Left ventricle myocardium inferior (tissue), 1 donor: ENCODE measurements at regions not wholly inside any gene's neighbourhood (a gene's known extent, or its start where the extent isn't known, plus 50 kb on each side); places are given as distances from the start of the nearest gene placed in this dataset.

Experiments
- DNase-seq: peaks from one replicate; pipeline ENCODE4 v3.0.0-alpha.2; 2020
- H3K27ac ChIP-seq: fragments of 200-600 bp; replicated peaks from 2 replicates; pipeline ENCODE4 v1.8.0; 2021
- H3K27me3 ChIP-seq: fragments of 200-600 bp; 2 replicates; pipeline ENCODE4 v1.8.0; 2021; ENCODE audit warnings: low read depth
- H3K36me3 ChIP-seq: fragments of 200-600 bp; 2 replicates; pipeline ENCODE4 v1.8.0; 2021
- H3K4me1 ChIP-seq: fragments of 200-600 bp; 2 replicates; pipeline ENCODE4 v1.8.0; 2021
- H3K4me3 ChIP-seq: fragments of 200-600 bp; 2 replicates; pipeline ENCODE4 v1.8.0; 2021; ENCODE audit warnings: mild to moderate bottlenecking, moderate library complexity
- H3K9me3 ChIP-seq: fragments of 200-600 bp; replicated peaks from 2 replicates; pipeline ENCODE4 v1.8.0; 2021
- CTCF ChIP-seq: fragments of 200-600 bp; IDR thresholded peaks from 2 replicates; pipeline ENCODE4 v1.8.0; 2021; ENCODE audit warnings: antibody characterized with exemption, mild to moderate bottlenecking, borderline replicate concordance
- intact Hi-C: fragments of 100-400 bp; cut with micrococcal nuclease; formaldehyde crosslinking; loops from one replicate; pipeline ENCODE4 v1.11.0; 2022
- donor health status: DM: no; HTN: yes; CAD: no; lungs with severe emphysema.

- Histone ChIP-seq H3K4me3 (no peak overlapping the region), H3K27ac (no peak overlapping the region), H3K36me3 (no peaks in the 10 kb centered on the region), H3K4me1 (peaks cover 7% of the 10 kb centered on the region), H3K27me3 (no peaks in the 10 kb centered on the region), H3K9me3 (peaks cover 10% of the 10 kb centered on the region)
- DNase-seq, result no peak
- intact Hi-C loops, result no loop called here
- TF ChIP-seq CTCF, result no peak
Measured at GRCh38 chr9:4921449-4921848, 63.6 kb upstream of the JAK2 start.

- DNase-seq, result no peak
- intact Hi-C loops, result no loop called here
- peaks cover 14% of the 10 kb centered on the region for H3K4me1 ChIP-seq
- no peak overlapping the region for H3K4me3 ChIP-seq
- peaks cover 10% of the 10 kb centered on the region for H3K9me3 ChIP-seq
- H3K36me3 ChIP-seq, result no peaks in the 10 kb centered on the region
- H3K27me3 ChIP-seq, result no peaks in the 10 kb centered on the region
- no peak overlapping the region for H3K27ac ChIP-seq
- no peak for TF ChIP-seq CTCF
Measured at GRCh38 chr9:4922101-4922500, 63.0 kb upstream of the JAK2 start.

GRCh38 chr9:4922730-4923129 is 62.3 kb upstream of the JAK2 start:
- TF ChIP-seq CTCF, result no peak
- no peaks in the 10 kb centered on the region for H3K36me3 ChIP-seq

GRCh38 chr9:4923141-4923540 is 61.9 kb upstream of the JAK2 start:
- Histone ChIP-seq H3K27me3 (no peaks in the 10 kb centered on the region), H3K4me3 (no peak overlapping the region), H3K4me1 (peaks cover 16% of the 10 kb centered on the region), H3K9me3 (peaks cover 10% of the 10 kb centered on the region), H3K36me3 (no peaks in the 10 kb centered on the region), H3K27ac (no peak overlapping the region)
- intact Hi-C loops, result no loop called here
- no peak for DNase-seq
- TF ChIP-seq CTCF, result no peak

More at GRCh38 chr9:4922730-4923129, 62.3 kb upstream of the JAK2 start:
- intact Hi-C loops, result no loop called here
- Histone ChIP-seq H3K27ac (no peak overlapping the region), H3K27me3 (no peaks in the 10 kb centered on the region), H3K9me3 (peaks cover 10% of the 10 kb centered on the region), H3K4me1 (peaks cover 16% of the 10 kb centered on the region), H3K4me3 (no peak overlapping the region)
- DNase-seq, result no peak

- peak; percentile 40 for TF ChIP-seq CTCF
- intact Hi-C loops, result no loop called here
- DNase-seq, result no peak
- no peak overlapping the region for H3K4me3 ChIP-seq
- H3K4me1 ChIP-seq, result peaks cover 16% of the 10 kb centered on the region
- H3K27ac ChIP-seq, result no peak overlapping the region
- H3K27me3 ChIP-seq, result no peaks in the 10 kb centered on the region
- no peaks in the 10 kb centered on the region for H3K36me3 ChIP-seq
- peaks cover 10% of the 10 kb centered on the region for H3K9me3 ChIP-seq
Measured at GRCh38 chr9:4923580-4924544, 61.2 kb upstream of the JAK2 start.
